ENCODE measurements at regions not wholly inside any gene's neighbourhood (a gene's known extent, or its start where the extent isn't known, plus 50 kb on each side); places are given as distances from the start of the nearest gene placed in this dataset.
"Not testable (repeated sequence)": the region's sequence is repeated elsewhere in the genome, so short reads cannot be mapped to it uniquely, and the experiment has no call there.

DNA sequence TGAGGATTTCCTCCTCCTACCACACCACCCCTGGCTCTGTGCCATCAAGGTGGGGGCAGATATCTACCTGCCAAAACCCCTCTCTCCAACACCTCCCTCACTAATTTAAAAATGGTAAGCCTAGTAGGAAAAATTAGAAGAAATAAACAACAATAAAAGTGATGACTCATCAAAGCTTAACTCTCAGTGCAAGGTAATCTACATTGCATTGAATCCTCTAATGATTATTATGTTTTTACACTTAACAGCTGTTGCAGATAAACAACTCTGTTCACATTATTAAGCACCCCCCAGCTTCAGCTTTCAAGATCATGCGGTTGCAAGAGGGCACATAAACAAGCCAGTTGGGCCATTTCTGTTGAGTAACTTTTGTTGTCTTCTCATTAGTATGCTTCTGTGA lies 396.1 kb upstream of the ATP11B start:
- DNase-seq (ENCODE audit: low spot score), result no peak

DNA sequence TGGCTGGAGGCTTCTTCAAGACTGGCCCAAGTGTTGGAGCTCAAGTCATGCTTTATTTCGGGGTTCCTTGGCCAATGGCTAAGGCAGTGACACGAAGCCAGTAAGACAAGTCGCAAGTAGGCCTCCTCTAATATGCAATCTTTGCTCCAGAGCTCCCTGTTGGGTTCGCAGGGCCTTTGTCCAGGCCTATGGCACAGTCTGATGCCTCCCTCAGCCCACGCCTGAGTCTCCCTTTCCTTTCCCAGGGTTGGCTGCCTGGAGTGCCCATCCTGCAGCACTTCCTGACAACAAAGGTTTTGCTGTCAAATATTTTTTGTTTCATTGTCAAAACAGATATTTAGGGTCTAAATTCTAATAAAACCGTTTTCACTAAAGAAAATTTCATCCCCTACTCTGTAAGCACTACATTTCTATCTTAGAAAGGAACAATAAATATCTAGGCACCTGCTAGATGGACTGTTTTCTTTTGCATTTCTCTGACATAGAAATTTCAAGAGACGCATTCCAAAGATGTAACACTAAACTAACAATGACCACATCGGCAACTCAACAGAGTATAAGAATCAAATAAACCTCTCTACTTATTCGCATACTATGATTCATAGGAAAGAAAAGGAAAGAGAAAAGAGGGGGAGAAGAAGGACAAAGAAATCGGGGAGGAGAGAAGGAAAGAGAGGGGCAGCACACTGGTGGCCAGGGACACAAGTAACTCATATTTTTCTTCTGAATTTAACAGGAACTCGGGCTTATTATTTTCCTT lies 393.1 kb upstream of the ATP11B start:
- DNase-seq (ENCODE audit: low spot score), result no peak

DNA sequence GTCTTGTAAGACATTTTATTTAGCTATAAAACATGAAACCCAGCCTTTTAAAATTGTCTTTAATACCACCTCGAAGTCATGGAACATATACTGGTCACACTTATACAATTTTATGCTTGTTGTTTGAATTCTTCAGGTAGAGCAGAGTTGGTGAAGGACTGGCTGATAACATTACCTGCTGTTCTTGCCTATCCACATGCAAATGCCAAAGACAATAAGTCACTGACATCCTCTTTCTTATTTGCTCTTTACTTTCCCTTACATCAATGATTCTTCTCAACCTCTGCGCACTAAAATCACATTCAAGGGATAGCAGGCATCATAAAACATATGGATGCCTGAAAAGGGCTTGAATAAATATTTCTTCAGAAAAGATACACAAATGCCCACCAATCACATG lies 392.5 kb upstream of the ATP11B start:
- DNase-seq (ENCODE audit: low spot score), result no peak

DNA sequence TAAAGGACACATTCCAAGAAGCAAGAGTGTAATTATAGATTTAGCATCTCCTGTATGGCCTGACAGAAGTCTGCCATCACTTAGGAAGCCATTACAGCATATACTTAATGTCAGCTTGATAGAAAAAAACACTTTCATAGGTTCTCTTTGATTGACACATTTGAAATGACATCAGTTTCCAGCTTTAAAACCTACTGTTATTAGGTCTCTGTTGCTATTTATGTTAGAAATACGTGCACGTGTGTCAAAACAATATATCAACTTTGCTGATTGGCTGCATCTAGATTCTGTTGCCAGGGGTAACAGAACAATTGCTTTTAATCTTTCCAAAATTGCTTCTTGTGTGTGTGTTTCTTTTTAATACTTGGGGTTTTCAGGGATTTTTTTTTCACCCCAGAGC lies 389.3 kb upstream of the ATP11B start:
- no peak for DNase-seq (ENCODE audit: low spot score)

DNA sequence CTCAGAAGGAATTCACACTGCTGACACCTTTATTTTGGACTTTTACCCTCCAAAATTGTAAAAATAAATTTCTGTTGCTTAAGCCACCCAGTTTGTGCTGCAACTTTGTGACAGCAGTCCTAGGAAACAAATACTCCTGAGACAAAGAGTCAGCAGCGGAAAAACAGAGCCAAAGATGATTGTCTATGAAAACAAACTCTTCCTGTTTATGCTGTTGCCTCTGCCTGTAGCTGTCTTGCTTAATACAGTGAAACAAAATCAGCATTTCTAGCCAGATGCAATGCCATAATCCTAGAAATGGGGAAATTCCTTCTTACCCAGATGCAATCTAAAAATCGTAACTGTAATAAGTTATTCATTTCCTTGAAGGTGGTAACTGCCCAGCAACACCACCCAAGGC lies 387.5 kb upstream of the ATP11B start:
- DNase-seq (ENCODE audit: low spot score), result no peak

DNA sequence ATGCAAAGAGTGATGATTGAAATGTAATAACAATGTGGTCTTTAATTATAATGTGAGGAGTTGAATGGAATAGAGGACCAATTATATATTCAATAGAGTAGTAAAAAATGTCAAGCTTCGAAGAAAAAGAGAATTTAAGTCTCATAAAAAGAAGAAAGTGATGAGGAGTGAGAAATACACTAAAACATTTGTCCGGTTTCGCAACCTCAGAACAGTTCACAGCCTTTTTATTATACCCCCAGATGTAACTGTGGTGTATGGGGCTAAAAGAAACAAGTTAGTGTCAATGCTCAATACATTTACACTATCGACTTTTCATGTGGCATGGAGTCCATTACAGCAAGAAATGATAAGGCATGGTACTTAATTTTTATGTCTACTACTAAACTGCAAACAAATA lies 386.5 kb upstream of the ATP11B start:
- DNase-seq (ENCODE audit: low spot score), result no peak

DNA sequence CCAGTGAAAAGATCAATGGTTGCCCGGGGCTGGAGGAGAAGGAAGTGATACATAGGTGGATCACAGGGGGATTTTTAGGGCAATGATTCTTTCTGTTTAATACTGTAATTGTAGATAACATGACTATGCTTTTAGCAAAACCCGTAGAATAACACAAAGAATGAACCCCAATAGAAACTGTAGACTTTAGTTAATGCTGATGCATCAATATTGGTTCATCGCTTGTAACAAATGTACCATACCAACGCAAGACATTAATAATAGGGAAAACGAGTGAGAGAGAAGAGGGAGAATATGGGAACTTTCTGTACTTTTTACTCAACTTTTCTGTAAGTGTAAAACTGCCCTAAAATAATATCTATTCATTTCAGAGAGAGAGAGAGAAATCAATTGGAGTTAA lies 383.3 kb upstream of the ATP11B start:
- no peak for DNase-seq (ENCODE audit: low spot score)

DNA sequence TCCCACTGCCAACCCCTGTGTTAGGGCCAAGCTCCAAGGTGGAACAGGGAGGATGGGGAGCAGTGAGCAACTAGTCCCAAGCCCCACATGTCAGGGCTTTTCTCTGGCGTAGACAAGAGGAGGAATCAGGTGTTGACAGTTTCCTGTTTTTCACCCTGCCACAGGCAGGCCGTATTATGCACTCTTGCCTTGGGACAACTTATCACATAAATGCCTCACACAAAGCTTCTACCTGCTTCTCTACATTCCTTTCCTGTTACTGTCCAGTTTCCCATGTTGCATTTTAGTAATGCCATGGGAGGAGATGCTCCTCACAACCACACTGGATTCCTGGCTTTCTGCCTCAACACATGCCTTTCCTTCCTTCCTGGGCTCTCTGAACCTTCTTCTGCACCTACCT lies 381.2 kb upstream of the ATP11B start:
- no peak for DNase-seq (ENCODE audit: low spot score)

DNA sequence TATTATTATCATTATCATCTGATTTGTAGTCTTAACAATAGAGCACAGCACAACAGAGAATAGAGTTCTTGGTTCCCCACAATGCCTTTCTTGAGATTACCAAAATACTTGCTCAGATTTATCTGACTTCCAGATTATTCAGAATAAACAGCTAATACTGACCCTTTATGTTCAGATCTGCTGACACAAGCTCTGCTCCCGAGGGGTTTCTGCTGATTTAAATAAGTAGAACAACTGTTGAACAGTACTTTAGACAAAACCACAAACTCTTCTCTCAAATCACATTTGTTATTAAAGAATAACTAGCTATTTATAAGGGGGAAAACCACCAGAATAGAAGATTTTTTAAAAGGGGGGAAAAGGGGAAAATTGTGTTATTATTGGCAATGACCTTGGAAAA lies 380.2 kb upstream of the ATP11B start:
- DNase-seq (ENCODE audit: low spot score), result no peak

DNA sequence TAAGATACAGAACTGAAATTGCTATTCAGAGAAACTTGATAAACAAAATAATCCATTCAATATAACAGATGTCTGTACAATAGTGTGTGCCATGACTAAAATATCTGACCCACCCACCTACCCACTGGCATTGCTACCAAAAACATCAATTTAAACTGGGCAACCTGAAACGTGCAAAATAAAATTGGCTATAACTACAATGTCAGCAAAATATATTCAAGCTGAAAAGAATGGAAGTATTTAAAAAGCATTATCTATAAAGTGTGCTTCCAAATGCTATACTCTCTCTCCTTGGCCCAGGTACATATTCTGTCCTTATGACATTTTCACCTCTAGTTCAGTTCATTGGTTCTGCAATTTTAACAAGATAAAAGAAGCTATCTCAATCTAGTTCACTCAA lies 379.6 kb upstream of the ATP11B start:
- DNase-seq (ENCODE audit: low spot score), result no peak

DNA sequence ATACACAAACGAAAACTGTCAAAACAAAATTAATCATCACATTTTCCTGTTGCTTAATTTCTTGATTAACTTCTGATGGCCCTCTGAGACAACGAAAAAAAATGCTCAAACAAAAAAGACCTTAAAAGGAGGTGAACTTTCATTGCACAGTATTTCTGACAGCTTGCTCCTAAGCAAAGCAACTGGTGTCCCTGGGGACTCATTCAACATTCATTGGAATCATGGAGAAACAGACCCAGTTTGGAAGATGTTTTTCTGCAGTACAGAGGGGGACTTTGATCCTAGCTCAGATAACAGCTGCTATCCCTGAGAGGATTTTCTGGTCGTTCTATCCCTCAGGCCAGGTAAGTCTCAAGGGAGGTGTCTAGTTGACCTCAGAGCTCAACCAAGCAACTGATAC lies 378.7 kb upstream of the ATP11B start:
- no peak for DNase-seq (ENCODE audit: low spot score)

DNA sequence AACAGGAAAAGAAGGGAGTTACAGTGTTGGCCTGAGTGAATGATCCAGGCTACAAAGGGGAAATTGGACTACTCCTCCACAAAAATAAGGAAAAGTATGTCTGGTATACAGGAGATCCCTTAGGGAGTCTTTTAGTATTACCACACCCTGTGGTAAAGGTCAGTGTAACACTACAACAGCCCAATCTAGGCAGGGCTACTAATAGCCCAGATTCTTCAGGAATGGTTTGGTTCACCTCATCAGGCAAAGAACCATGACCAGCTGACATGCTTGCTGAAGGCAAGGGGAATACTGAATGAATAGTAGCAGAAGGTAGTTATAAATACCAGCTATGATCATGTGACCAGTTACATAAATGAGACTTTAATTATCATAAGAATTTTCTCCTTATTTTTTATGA lies 372.6 kb upstream of the ATP11B start:
- no peak for DNase-seq (ENCODE audit: low spot score)

DNA sequence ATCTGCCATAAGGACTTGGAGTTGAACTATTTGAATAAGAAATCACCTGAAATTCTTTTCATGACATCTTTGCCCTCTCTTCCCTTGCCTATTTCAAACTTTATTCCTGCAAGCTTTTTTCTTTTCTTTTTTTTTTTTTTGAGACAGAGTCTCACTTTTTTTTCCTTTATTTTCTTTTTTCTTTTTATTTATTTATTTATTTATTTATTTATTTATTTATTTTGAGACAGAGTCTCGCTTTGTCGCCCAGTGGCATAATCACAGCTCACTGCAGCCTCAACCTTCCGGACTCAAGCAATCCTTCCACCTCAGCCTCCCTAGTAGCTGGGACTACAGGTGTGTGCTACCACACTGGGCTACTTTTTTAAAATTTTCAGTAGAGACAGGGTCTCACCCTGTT lies 369.3 kb upstream of the ATP11B start:
- no peak for DNase-seq (ENCODE audit: low spot score)

DNA sequence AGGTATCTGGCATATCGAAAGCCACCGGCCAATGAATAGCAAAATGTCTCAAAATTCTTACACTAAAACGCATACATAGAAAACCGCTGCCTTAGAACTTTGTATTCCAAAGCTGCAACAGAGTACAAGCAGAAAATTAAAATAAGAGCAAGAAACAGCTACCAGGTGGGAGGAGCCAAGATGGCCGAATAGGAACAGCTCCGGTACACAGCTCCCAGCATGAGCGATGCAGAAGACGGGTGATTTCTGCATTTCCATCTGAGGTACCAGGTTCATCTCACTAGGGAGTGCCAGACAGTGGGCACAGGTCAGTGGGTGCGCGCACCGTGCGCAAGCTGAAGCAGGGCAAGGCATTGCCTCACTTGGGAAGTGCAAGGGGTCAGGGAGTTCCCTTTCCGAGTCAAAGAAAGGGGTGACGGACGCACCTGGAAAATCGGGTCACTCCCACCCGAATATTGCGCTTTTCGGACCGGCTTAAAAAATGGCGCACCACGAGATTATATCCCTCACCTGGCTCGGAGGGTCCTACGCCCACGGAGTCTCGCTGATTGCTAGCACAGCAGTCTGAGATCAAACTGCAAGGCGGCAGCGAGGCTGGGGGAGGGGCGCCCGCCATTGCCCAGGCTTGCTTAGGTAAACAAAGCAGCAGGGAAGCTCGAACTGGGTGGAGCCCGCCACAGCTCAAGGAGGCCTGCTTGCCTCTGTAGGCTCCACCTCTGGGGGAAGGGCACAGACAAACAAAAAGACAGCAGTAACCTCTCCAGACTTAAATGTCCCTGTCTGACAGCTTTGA lies 367.2 kb upstream of the ATP11B start:
- DNase-seq (ENCODE audit: low spot score), result not testable (repeated sequence)

DNA sequence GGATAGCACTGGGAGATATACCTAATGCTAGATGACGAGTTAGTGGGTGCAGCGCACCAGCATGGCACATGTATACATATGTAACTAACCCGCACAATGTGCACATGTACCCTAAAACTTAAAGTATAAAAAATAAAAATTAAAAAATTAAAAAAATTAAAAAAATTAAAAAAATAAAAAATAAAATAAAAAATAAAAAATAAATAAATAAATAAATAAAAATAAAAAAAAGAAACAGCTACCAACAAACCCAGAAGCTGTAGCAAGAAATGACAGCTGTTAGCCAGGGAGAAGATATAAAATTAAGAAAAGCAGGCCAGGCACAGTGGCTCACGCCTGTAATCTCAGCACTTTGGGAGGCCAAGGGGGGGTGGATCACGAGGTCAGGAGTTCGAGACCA lies 361.3 kb upstream of the ATP11B start:
- not testable (repeated sequence) for DNase-seq (ENCODE audit: low spot score)

DNA sequence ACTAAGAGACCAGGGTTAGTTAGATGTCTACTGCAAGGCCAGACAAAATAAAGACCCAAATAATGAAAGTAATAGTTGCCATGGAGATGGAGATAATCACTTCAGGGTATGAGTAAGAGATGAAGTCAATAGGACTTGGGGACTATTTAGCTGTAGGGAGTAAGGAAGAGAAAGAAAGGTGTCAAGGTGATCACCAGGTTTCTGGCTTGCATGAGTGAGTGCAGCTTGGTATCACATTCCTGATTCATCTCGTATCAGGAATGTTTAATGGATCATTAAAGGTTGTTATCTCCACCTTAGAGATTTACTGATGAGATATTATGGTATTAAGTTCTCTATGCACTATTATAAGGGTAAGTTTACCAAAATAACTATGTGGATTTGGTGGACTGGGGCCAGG lies 357.4 kb upstream of the ATP11B start:
- DNase-seq (ENCODE audit: low spot score), result no peak

DNA sequence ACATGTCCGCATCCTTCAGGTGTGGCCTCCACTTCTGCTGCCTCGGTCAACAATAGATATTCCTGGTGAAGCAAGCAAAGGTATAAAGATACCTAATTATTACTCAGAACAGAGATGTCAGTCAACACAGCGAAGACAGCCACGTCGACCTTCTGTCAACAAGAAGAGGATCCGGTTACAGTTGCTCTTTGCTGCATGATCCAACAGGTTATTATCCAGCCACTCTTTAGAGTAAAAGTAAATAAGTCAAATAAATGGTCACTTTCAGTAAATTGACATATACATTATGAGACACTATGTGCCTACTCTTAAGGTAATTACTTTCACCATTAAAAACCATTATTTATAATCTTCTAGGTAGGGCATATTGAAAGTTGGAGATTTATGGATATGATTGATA lies 356.8 kb upstream of the ATP11B start:
- no peak for DNase-seq (ENCODE audit: low spot score)

DNA sequence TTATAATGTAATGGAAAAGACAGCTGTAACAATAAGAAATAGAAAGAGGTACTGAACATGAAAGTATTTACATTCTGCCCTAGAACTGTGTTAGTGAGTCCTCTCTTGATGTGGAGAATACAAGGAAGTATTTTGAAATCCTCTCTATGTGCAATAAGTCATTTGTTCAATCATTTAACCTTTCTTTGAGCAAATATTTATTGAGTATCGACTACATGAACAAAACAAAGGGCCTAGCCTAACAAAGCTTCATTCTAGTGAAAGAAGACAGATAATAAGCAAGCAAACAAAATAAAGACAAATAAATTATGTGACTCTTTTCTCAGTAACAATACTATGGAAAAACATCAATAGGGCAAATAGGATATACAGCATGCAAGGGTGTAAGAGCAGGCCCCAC lies 354.9 kb upstream of the ATP11B start:
- no peak for DNase-seq (ENCODE audit: low spot score)

DNA sequence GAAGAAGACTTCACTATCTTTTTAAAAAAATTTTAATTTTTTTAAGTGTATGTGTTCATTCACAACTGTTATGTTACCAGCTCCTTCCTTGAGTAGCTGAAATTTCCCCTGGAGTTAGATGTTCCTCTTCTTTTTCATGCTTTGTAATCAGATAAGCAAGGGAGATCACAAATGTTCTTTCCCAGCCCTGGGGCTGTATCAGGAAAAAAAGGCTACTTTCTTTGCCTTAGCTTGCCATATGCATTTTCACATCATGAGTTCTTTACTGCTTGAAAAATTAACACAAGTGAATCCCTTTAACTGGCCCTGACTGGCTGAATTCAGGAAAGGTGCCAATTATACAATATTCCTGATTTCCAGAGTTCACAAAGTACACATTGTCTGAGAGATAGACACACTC lies 353.2 kb upstream of the ATP11B start:
- DNase-seq (ENCODE audit: low spot score), result no peak

DNA sequence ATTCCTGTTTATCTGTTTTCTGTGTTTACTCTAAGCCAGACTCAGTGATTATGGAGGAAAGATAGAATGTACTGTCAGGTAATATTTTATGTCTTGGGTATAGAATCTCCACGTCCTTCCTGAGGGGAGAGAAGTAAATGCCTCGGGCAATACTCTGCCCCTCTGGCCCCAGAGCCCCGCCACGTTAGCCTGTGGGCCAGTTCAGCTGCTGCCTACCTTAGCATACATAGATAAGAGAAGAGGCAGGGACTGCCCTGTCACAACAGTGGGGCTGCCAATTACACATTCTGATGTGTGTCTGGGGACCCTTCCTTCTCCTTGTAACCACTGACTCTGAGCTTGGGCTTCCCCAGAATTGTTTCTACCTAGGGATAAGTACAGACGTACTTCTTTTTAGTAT lies 347.7 kb upstream of the ATP11B start:
- DNase-seq (ENCODE audit: low spot score), result no peak

DNA sequence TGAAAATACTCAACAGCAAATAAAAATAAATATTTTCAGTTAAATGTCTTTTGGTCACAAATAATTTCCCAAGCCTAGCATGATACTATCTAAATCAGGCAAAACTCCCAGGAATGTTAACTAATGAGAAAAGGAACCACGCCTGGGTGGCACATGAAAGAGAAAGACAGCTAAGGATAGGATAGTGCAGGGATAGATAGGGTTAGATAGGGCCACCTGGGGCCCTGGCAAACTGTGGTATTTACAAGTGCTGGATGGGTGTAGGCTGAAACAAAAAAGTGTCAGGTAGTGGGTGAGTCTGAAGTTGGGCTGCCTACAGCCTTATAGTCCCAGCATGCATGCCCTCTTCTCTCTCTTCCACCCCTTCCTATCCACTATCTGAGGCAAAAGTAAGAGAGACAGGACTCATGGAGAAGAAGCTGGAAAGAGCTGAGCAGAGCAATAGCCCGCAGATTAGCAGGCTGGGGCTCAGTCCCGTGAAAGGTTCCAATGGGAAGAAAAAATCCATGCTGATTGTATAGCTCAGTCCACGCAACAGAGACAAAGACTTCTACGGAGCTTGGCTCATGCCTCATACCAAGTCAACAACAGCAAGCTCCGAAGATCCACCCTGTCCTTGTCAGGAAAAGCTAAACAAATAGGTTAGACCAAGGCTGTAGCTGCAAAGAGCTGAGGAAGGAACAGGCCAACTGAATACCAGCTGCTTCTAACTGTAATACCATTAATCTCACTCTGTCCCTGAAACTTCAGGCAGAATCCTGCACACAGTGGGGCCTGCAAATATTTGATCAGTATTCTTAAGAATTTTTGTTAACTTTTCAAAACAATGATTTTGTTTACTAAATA lies 342.1 kb upstream of the ATP11B start:
- DNase-seq (ENCODE audit: low spot score), result no peak

DNA sequence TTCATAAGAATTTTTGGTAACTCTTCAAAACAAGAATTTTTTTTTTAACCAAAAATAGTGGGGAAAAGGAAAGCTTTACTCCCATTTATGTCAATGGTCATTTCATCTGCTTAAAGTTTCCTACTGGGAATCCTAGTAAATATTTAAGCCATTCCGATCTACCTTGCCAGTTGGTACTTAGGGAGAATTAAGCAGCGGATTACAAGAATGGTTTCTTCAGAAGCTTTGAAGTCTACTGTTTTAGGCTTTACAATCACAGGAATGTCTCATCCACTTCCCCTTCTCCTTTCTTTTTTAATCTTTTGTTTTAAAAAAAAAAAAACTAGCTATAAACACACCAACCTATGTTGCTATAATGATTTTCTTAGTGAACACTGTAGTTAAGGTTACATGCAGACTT lies 341.4 kb upstream of the ATP11B start:
- DNase-seq (ENCODE audit: low spot score), result no peak

DNA sequence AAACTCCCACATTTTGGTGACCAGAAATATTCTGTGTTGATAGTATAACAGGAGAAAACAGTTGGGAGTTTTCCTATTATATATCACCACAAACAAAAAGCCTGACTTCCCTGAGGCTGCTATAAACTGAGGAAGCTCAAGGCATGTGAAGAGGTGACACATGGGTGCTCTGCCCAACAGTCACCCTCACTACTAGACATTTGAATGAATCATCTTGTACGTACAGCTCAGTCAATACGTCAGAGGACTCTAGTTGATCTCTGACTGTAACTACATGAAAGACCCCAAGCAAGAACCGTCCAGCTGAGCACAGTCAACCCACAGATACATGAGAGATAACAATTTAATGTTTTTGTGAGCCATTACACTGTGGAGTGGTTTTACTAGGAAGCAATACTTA lies 338.3 kb upstream of the ATP11B start:
- no peak for DNase-seq (ENCODE audit: low spot score)

All from hepatic stellate cell (primary cell).